ENCODE measurements at regions not wholly inside any gene's neighbourhood (a gene's known extent, or its start where the extent isn't known, plus 50 kb on each side); places are given as distances from the start of the nearest gene placed in this dataset.
"Not testable (repeated sequence)": the region's sequence is repeated elsewhere in the genome, so short reads cannot be mapped to it uniquely, and the experiment has no call there.

DNA sequence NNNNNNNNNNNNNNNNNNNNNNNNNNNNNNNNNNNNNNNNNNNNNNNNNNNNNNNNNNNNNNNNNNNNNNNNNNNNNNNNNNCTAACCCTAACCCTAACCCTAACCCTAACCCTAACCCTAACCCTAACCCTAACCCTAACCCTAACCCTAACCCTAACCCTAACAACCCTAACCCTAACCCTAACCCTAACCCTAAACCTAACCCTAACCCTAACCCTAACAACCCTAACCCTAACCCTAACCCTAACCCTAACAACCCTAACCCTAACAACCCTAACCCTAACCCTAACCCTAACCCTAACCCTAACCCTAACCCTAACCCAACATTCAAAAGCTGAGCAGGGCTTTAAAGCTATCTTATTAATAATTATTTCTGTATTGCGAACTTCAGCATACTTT lies 182.5 kb upstream of the FAM20C start:
- not testable (repeated sequence) for DNase-seq (ENCODE audit: low read depth in 2 of 2)

DNA sequence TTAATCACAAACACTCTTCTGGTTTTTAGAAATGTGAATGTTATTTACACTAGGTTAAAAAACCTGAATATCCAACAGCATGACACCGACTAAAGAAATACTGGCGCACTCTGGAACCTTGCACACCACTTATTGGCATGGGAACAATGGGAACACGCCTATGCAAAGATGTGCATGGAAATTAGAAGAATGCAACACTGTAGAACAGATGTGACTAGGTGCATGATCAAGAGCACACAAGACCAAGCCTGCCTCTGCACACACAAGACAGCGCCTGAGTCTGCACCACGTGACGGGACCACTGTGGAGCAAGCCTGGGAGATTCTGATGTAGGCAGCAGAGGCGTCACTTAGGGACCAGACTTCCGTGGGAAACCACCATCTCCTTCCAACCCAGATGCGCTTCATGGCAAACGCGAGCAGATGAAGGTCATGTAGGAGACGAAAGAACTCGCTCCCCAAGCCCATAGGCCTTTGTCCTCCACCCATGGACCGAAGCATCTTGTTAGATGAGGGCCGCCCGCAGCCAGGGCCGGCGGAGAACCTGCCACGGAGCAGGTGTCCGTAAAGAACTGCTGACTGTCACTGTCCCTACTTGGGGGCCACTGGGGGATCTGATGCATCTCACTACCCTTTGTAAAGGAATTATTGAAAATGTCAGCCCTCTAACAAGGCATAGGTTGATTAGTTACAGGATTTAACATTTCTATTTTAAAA lies 159.6 kb upstream of the FAM20C start:
- not testable (repeated sequence) for DNase-seq (ENCODE audit: low read depth in 2 of 2)

DNA sequence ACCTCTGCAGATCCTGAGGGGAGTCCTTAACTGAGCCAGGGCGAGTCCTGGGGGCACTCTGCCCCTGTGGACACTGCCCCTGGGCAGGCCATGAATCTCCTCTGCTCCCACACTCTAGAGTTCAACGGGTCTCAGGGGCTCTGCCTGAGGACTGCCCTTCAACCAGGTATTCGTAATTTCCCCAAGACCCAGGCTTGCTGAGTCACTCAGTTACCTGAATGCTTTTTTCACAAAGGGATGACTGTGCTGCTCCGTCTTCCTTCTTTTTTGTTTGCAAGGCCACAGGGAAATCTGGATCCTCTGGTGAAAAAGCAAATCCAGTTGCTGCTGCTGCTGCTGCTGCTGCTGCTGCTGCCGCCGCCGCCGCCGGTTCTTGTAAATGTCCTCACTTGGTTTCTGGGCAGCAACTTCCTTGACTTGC lies 157.2 kb upstream of the FAM20C start:
- DNase-seq (ENCODE audit: low read depth in 2 of 2): not testable (repeated sequence)

DNA sequence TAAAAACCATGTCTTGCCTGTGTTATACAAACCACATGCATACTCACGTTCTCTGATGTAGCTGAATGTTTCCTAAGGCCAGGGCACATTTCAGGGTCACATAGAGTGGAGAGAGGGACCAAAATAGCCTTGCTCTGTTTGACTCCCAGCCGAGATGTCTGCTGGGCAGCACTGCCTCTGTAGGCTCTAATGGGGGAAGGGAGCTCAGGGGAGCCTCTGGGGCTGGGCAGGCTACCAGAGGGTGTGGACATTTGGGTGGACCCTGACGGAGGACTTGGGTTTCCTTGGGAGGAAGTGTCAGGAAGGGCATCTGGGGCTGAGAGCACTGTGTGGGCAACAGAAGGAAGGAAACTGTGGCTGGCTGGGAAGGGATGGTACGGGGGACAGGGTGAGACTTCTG lies 155.8 kb upstream of the FAM20C start:
- DNase-seq (ENCODE audit: low read depth in 2 of 2): not testable (repeated sequence)

DNA sequence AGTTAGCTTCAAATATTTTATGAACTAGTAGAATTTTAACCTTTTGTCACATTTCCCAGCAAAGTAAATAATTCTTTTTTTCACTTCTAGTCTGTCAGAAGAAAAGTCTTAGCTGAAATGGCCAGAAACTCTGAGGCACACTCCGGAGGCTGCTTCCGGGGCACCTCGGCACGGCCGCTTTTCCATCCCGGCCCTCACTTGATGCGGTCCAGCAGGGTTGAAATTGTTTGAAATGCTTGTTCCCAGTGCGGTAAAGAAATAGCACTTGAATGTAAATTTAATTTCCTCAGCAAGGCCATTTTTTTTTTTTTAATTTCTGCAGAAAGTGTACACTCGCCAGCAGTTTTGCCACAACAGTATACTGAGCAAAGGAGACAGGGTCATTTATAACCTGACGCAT lies 154.7 kb upstream of the FAM20C start:
- not testable (repeated sequence) for DNase-seq (ENCODE audit: low read depth in 2 of 2)

DNA sequence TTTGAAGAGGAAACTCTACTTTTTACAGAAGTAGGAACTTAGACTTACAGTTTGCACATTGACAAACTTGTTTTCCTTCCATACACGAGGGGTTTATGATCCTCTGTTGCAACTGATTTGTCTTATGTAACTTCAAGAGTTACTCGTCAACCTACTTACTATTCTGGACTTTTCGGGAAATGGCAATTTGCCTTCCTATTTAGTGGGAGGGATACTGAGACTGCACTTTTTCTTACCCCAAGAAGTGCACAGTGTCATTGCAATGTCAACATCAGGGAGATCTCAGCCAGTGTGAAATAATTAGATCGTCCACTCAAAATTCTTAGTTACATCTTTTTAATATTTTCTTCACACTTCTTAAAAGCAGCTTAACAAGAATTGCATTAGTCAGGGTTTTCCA lies 153.9 kb upstream of the FAM20C start:
- not testable (repeated sequence) for DNase-seq (ENCODE audit: low read depth in 2 of 2)

DNA sequence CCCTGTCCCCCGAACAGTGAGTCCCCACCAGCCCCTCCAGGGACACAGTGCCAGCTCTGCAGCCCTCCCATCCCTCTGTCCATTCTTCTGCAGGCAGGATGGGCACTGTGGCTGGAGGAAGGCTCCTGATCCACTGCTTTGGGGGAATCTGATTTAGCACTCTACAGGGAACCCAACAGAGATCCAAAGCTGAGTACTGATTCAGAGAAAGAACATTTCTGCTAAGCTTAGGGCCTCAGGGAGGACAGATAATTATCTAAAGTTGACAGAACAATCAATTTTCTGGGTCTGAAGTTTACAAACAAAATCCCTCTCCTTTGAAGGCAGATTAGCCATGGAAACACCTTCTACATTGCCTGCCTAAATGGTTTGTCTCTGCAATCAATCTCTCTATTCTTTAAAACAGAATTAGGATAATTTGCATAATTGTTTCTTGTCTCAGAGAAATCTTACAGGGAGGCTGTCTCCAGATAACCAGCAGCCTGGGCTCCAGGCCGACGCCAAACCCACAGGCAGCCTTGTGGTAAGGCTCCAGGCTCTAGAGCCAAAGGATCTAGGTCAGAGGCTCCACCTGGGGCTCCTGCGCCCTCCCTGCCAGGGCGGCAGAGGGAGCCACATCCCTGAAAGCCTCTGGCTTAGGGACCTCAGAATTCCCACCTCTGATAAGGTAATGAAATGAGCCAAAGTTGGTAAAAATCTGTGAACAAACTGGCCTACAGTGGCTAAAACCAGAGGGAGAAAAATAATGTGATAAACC lies 152.2 kb upstream of the FAM20C start:
- DNase-seq (ENCODE audit: low read depth in 2 of 2): not testable (repeated sequence)

DNA sequence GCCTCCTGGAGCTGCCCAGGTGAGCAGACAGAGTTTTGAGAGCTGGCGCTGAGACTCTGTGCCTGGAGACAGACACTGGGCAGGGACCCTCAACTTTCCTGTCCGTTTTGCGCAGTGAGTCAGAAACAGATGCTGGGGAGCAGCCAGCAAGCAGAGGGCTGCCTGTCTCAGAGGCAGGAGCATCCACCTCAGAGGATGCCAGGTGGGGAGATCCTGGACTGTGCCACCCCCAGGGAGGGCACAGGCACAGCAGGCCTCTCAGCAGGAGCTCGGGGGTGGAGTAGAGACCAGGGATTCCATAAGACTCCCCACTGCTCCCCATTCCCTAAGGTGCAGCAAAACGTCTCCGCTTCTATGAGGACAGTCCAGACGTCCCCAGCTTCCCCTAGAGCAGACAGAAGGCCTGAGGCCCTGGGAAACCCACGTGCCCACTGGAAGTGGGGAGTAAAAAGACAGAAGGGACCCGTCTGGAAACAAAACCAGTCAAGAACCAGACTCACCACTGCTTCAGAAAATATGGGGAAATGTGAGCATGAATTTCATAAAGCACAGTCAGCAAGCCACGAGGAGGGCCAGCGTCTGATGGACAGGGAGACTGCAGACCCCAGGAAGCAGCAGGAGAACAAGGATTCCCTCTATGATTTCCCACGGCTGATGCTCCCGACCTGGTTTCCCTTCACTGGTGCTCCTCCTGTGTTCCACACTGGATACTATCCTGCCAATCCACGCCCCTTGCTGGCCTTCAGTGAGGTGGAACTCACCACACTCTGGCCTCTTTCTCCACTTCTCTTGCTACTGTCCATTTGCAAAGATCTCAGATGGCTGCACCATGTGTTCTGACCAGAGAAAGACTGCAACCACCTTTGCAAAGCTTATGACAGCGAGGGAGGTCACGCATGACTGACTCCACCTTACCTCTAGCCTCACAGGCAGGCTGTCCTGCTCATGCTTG lies 151.3 kb upstream of the FAM20C start:
- no peak for DNase-seq (ENCODE audit: low read depth in 2 of 2)

DNA sequence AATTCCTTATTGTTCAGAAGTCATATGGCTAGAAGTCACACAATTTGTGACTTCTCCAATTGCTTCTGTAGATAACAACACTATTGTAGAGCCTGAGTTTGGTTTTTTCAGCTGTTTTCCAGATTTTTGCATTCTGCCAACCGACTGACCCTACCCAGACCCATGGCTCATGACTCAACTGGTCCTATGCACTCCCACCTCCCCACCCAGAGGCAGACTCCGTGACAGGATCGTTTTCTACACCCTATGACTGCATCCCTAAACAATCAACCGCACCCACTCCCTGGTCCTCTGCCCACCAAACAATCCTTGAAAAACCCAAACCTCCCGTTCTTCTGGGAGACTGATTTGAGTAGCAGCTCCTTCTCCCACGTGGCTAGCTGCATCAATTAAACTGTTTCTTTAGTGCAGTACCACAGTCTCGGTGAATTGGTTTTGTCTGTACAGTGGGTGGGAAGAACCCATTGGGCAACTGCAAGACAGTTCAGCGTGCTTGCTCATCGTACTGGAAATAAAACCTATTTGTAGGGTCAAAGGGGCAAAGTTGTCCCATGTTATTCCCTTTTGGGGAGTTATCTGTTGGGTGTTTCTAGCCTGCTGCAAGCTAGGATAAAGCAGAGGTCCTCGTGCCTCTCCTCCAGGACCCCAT lies 150.3 kb upstream of the FAM20C start:
- DNase-seq (ENCODE audit: low read depth in 2 of 2): no peak

DNA sequence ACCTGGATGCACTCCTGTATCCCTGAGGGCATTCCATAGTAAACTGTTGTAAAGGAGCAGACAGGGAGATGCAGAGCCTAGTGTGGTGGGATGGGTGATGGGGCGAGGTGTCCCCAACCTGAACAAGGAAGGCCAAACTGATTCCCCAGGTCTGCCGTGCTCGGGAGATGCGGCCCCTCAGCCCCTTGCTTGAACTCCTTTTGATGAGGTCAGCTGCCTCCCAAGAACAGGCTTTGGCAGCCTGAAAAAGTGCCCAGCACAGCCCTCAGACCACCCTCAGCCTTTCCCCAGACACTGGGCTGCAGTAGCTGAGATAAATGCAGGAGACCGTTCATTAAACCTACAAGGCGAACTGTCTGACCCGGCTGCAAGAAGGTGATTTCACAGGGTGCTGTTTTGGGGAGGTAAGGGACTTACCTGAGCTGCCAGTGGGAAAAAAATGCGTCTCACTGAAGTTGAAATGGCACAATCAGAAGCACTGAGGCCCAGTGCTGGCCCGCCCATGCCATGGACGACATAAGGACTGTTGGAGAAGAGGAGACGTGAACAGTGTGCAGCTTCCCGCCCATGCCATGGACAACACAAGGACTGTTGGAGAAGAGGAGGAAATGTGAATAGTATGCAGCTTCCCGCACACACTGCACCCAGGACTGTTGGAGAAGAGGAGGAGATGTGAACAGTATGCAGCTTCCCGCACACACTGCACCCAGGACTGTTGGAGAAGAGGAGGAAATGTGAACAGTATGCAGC lies 148.4 kb upstream of the FAM20C start:
- no peak for DNase-seq (ENCODE audit: low read depth in 2 of 2)

DNA sequence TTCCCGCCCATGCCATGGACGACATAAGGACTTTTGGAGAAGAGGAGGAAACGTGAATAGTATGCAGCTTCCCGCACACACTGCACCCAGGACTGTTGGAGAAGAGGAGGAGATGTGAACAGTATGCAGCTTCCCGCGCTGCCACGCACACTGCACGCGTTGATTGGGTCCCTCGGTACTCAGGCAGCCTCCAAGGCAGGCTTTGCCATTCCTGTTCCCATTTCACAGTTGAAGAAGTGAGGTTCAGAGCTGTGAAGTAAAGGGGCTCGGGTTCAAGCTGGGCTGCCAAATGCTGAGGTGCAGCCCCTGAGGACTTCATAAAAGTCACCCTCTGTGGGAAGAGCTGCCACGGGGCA lies 147.9 kb upstream of the FAM20C start:
- no peak for DNase-seq (ENCODE audit: low read depth in 2 of 2)

DNA sequence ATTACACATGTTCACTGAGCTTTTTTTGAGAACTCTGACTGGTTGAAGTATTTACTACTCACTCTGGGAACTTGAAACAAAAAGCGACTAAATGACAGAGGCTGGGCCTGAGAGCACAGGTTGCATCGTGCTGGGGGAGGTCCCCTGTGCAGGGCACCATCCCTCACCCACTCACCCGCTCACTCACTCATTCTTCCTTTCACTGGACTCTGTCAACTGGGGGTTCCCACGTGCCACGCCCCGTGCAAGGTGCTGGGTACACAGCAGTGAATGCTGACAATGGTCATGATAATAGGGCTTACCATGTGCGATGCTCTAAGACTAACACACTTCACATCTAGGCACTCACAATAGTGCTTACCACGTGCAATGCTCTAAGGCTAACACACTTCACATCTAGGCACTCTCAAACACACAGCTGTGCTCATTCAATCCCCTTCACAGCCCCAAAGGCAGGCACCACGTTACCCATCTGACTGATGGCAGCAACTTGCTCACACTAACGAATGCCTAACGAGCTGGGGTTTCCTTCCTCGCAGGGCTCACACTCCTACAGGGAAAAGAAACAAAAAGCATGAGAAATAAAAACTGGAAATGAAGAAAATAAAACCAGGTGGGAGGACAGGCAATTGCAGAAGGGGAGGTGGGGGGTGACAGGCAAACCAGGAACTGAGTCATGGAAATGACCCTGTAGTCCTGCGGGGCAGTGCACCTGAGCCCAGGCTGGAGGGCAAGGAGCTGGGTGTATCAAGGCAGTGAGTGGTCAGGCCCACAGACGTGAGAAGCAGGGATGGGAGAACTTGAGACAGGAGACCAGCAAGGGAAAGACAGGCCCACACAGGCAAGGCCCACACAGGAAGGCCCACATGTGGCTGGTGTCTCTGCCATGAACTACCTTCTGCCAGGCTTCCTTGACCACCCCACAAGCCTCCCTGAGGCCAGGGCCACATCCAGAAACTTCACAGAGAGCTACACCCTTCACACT lies 147.0 kb upstream of the FAM20C start:
- DNase-seq (ENCODE audit: low read depth in 2 of 2): no peak

DNA sequence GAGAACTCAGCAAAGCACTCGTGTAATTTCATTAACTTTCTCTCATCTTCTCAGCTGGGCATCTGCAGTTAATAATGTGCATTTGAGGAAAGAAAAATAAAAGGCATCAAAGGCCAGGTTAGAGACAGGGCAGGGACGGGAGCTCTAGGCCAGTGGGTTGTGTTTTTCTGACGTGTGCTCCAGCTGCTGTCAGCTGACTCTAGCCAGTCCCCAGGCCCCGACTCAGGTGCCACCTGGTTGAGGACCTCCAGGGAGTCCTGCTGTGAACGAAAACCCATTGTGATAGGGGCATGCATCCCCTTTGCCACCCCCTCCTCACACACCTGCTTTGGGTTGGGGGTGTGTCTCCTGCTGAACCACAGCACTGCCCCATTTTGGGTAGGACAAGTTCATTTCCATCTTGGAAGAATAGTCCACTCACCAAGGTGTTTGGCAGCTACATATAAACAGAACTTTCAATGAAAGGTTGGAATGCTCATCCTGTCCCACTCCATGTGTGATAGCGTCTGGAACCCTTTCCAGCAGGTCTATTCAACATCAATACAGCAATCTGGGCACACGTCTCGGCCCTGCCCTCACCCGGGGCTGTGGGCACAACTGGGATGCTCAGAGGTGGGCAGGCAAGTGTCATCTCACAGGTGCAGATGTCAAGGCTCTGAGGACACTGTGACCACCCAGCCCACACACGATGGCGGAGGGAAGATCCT lies 146.1 kb upstream of the FAM20C start:
- no peak for DNase-seq (ENCODE audit: low read depth in 2 of 2)

DNA sequence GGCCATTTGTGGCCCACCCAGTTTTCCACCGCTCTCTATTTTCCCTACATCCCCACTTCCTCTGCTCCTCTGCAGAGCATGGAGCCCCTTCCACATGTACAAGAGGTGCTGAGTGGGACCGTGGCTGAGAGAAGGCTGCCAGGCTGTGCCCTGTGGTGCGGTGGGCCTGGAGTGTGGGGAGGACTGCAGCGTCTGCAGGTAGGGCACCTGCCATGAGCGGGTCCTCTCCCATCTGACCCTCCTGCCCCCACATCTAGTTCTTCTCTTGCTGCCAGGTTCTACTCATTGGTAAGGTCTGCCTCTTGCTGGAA lies 145.6 kb upstream of the FAM20C start:
- no peak for DNase-seq (ENCODE audit: low read depth in 2 of 2)

DNA sequence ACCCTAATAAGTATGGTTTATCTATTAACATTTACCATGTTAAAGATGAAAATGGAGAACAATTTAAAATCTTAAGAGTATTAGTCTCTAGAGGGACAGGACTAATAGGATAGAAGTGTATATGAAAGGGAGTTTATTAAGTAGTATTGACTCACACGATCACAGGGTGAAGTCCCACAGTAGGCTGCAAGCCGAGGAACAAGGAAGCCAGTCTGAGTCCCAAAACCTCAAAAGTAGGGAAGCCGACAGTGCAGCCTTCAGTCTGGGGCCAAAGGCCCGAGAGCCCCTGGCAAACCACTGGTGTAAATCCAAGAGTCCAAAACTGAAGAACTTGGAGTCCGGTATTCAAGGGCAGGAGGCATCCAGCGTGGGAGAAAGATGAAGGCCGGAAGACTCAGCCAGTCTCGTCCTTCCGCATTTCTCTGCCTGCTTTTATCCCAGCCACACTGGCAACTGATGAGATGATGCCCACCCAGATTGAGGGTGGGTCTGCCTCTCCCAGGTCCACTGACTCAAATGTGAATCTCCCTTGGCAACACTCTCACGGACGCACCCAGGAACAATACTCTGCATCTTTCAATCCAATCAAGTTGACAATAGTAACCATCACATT lies 140.8 kb upstream of the FAM20C start:
- no peak for DNase-seq (ENCODE audit: low read depth in 2 of 2)

DNA sequence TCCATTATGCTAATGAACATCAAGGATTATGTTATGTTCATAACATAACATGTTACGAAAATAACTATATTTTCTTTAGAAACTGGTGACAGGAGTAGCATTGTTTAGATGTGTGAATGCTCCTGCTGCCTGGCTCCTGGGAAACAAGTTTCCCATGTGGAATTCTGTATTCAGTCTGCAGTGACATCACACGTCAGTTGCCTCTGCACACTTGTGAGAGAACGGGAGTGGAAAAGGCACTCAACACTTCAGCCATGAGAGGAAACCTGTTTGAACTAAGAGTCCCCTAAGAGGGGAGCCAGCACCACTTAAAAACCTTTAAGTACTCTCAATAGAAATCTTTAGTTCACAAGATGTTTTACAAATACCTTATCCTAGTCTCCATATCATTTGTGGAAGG lies 140.3 kb upstream of the FAM20C start:
- no peak for DNase-seq (ENCODE audit: low read depth in 2 of 2)

DNA sequence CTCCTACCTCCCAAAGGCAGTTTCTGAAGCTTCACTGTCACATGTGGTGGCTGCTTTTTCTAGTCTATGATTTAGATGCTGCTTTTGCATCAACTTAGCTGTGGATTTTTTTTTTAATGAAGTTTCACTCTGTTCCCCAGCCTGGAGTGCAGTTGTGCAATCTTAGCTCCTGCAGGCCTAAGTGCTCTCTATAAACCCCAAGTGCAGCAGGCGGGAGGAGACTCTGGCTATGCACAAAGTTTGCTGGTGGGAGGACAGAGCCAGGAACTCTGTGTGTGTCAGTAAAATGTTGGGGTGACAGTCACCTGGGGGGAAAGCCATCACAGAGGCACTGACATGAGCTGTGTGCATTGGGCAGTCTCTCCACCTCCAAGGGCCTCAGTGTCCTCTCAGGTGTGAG lies 138.8 kb upstream of the FAM20C start:
- no peak for DNase-seq (ENCODE audit: low read depth in 2 of 2)

DNA sequence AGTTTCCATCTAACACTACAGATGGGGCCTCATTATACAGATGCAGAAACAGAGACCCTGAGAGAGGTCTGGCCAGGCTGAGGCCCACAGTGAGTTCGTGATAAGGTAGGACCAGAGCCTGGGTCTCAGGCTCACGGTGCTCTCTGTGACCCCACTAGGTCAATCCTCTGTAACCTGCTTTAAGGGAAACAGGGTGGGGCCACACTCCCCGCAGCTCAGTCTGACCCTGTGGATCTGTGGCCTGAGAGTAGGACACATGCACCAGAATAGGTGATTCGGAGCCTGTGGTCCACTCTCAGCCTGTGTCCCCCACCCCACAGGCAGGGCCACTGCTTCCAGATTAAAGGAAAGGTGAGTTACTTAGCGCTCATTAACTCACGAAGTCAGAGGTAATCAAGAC lies 137.8 kb upstream of the FAM20C start:
- DNase-seq (ENCODE audit: low read depth in 2 of 2): no peak

DNA sequence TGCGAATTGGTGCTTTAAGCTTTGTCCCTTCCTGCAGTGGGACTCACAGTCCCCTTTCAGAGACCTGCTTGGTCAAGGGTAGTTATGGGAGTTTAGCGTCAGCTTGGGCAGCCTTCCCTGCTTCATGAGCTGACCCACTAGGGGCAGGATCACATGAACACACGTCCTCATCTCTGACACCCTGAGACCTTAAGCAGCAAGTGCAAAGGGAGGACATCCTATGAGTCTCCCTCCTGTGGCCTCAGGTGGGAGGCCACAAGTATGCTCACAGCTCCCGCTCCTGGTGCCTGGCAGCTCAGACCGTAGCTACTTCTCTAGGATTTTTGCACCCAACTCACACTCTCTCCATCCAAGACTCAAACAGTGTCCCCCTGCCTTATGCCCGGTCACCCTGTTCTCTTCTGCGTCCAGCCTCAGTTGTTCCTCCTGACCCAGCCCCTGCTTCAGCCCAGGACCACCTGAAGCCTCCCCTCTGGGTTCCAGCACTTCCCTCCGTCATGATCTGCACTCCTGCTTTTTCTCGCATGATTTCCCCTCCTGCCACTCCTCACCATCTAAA lies 136.6 kb upstream of the FAM20C start:
- DNase-seq (ENCODE audit: low read depth in 2 of 2): no peak
